ENCODE measurements at regions not wholly inside any gene's neighbourhood (a gene's known extent, or its start where the extent isn't known, plus 50 kb on each side); places are given as distances from the start of the nearest gene placed in this dataset.

DNA sequence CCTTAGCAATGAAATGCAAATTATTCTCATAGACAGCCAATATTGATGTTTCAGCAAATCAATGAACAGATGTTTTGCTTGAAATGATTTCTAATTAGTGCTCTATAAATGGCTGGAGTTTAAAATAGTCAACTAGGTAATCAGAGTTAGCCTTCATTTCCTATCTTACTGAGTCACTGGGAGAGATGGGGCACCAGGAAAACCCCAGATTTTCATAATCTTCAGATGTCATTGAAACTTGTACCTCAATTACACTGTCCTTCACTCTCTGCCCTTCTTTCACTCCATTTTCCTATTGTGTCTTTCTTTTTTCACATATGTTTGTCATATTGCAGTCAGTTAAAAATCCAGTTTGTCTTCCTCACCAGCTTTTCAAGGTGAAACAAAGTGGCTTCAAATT, 92.7 kb downstream of the C12orf75 start:
- no peaks in the 10 kb centered on the region for H3K4me1 ChIP-seq (ENCODE audit: control insufficient read depth in 1 of 2, insufficient read depth in 2 of 2, low read length in 2 of 2)
- H3K4me3 ChIP-seq (ENCODE audit: low read depth in 1 of 2, low read length in 2 of 2): no peak overlapping the region
- no peaks in the 10 kb centered on the region for H3K27me3 ChIP-seq (ENCODE audit: low read depth, low read length)
- no peaks in the 10 kb centered on the region for H3K36me3 ChIP-seq (ENCODE audit: control insufficient read depth in 1 of 2, insufficient read depth in 2 of 2, low read length in 2 of 2)
- H3K27ac ChIP-seq (ENCODE audit: low read length): no peak overlapping the region
- no peaks in the 10 kb centered on the region for H3K9me3 ChIP-seq (ENCODE audit: control insufficient read depth in 1 of 2, low read length in 2 of 2)

DNA sequence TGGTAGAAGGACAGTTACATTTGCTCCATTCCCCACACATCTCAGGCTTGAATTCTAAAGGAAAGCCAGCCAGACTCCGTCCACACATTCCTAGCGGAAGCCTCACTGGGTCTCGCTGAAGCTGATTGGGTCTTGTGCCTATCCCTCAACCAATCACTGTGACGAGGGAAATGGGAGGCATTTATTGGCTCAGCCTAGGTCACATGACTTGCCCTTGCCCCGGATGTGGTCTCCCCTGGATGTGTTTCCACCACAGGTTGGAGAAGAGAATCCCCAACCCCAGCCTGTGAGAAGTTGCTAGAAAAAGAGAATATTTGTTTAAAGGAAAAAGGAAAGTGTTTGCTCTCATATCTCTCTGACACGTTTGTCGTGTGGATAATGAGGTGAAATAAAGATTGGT, 93.4 kb downstream of the C12orf75 start:
- Histone ChIP-seq H3K9me3 (ENCODE audit: control insufficient read depth in 1 of 2, low read length in 2 of 2) (no peaks in the 10 kb centered on the region), H3K4me1 (ENCODE audit: control insufficient read depth in 1 of 2, insufficient read depth in 2 of 2, low read length in 2 of 2) (no peaks in the 10 kb centered on the region), H3K36me3 (ENCODE audit: control insufficient read depth in 1 of 2, insufficient read depth in 2 of 2, low read length in 2 of 2) (no peaks in the 10 kb centered on the region), H3K27me3 (ENCODE audit: low read depth, low read length) (no peaks in the 10 kb centered on the region), H3K4me3 (ENCODE audit: low read depth in 1 of 2, low read length in 2 of 2) (no peak overlapping the region), H3K27ac (ENCODE audit: low read length) (no peak overlapping the region)

DNA sequence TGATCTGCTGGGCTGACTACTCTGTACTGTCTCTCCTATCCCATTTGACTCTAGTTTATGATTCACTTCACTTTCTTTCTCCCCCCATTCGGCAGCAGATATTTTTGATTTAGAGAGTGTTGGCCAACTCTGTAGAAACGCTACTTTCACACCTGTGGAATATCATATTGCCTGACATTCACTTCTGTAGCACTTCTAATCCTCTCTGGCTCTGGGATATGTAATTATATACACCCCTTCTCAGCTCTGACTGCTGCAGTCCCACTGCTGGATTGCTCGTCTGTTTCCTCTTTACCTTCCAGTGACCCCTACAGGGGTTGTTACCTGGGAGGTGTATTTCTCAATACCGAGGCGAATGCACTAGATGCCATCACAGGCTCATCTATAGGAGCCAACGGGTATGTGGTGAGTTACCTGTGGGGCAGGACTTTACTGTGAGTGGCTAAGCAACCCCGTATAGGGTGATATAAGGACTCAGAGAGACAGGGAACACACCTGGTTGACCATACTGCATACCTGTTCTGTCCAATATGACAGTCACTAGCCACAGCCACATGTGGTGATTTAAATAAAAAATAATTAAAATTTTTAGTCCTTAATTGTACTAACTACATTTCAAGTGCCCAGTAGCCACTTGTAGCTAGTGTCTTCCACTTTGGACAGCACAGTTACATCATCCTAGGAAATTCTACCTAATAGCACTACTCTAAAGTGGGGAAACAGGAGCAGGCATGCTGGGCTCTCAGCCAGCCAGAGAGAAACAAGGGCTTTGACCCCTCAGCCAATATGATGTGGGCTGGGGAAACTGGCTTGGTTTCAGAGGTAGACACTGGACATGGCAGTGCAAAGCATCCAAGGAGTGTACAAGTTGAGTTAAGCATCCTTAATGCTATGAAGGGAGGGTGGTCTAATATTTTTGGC, 95.0 kb downstream of the C12orf75 start:
- no peak overlapping the region for H3K27ac ChIP-seq (ENCODE audit: low read length)
- no peak overlapping the region for H3K4me3 ChIP-seq (ENCODE audit: low read depth in 1 of 2, low read length in 2 of 2)
- H3K9me3 ChIP-seq (ENCODE audit: control insufficient read depth in 1 of 2, low read length in 2 of 2): no peaks in the 10 kb centered on the region
- H3K36me3 ChIP-seq (ENCODE audit: control insufficient read depth in 1 of 2, insufficient read depth in 2 of 2, low read length in 2 of 2): no peaks in the 10 kb centered on the region
- H3K4me1 ChIP-seq (ENCODE audit: control insufficient read depth in 1 of 2, insufficient read depth in 2 of 2, low read length in 2 of 2): no peaks in the 10 kb centered on the region
- H3K27me3 ChIP-seq (ENCODE audit: low read depth, low read length): no peaks in the 10 kb centered on the region

DNA sequence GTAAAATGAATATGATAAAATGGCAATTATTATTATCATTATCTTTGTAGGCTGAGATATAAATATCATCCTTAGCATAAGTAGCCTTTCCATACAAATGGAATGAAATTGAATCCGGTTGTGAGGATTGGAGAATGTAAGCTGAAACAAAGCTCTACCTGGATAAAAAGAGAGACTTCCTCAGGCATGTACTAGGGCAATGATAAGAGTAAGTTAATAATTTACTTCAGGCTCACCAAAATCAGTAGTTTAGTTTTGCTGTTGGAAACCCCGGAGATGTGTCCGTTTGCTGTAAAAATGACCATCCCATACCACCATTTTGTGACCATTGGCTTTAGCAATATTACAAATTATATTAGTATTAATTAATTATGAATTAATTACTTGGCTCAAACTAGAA, 96.3 kb downstream of the C12orf75 start:
- Histone ChIP-seq H3K9me3 (ENCODE audit: control insufficient read depth in 1 of 2, low read length in 2 of 2) (no peaks in the 10 kb centered on the region), H3K36me3 (ENCODE audit: control insufficient read depth in 1 of 2, insufficient read depth in 2 of 2, low read length in 2 of 2) (no peaks in the 10 kb centered on the region), H3K27me3 (ENCODE audit: low read depth, low read length) (no peaks in the 10 kb centered on the region)

DNA sequence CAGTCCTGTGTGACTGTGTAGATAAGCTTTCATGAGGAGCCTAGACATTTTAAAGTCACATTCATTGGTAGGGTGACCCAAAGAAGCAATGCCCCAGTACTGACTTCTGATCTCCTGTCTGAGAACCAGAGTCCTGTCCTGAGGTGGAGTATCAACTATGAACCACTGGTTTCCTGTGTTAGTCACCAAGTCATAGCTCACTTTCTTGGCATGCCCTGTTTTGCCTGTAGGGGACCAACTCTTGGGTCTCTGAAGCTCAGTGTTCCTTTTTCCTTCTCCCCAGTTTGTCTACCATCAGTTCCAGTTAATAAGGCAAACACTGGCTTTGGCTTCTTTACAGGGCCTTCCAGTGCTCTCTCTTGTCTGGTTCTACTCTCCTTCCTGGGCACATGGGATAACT, 97.4 kb downstream of the C12orf75 start:
- Histone ChIP-seq H3K27me3 (ENCODE audit: low read depth, low read length) (no peaks in the 10 kb centered on the region), H3K27ac (ENCODE audit: low read length) (no peak overlapping the region), H3K36me3 (ENCODE audit: control insufficient read depth in 1 of 2, insufficient read depth in 2 of 2, low read length in 2 of 2) (no peaks in the 10 kb centered on the region), H3K4me3 (ENCODE audit: low read depth in 1 of 2, low read length in 2 of 2) (no peak overlapping the region), H3K4me1 (ENCODE audit: control insufficient read depth in 1 of 2, insufficient read depth in 2 of 2, low read length in 2 of 2) (no peaks in the 10 kb centered on the region), H3K9me3 (ENCODE audit: control insufficient read depth in 1 of 2, low read length in 2 of 2) (no peaks in the 10 kb centered on the region)

More for the DNA sequence above, 96.3 kb downstream of the C12orf75 start:
- H3K4me3 ChIP-seq (ENCODE audit: low read depth in 1 of 2, low read length in 2 of 2): no peak overlapping the region
- no peaks in the 10 kb centered on the region for H3K4me1 ChIP-seq (ENCODE audit: control insufficient read depth in 1 of 2, insufficient read depth in 2 of 2, low read length in 2 of 2)
- H3K27ac ChIP-seq (ENCODE audit: low read length): no peak overlapping the region

DNA sequence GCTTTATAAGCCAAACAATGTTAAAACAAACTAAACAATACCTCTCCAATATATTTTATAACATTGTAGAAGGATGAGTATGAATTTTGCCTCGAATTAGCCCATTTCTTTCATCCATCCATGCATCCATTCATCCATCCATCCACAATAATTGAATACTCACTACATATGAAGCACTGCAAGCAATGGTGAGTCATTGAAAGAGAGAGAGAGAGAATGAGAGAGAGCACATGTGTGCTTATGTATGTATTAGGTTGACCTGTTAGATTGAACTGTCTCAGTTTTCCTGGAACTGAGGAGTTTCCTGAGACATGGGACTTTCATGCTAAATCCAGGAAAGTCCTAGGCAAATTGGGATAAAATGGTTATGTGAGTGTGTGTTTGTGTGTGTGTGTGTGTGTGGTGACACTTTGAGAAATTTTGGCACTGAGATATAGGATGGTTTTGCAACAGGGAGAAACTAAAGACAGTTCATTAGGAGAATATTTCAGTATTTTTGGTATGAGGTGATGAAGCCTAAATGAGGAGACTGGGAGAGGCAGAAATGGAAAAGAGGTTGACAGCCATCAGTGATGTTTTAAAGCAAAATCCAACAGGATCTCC, 98.4 kb downstream of the C12orf75 start:
- H3K4me1 ChIP-seq (ENCODE audit: control insufficient read depth in 1 of 2, insufficient read depth in 2 of 2, low read length in 2 of 2): no peaks in the 10 kb centered on the region
- H3K9me3 ChIP-seq (ENCODE audit: control insufficient read depth in 1 of 2, low read length in 2 of 2): no peaks in the 10 kb centered on the region
- H3K36me3 ChIP-seq (ENCODE audit: control insufficient read depth in 1 of 2, insufficient read depth in 2 of 2, low read length in 2 of 2): no peaks in the 10 kb centered on the region
- no peak overlapping the region for H3K27ac ChIP-seq (ENCODE audit: low read length)
- no peak overlapping the region for H3K4me3 ChIP-seq (ENCODE audit: low read depth in 1 of 2, low read length in 2 of 2)
- no peaks in the 10 kb centered on the region for H3K27me3 ChIP-seq (ENCODE audit: low read depth, low read length)

DNA sequence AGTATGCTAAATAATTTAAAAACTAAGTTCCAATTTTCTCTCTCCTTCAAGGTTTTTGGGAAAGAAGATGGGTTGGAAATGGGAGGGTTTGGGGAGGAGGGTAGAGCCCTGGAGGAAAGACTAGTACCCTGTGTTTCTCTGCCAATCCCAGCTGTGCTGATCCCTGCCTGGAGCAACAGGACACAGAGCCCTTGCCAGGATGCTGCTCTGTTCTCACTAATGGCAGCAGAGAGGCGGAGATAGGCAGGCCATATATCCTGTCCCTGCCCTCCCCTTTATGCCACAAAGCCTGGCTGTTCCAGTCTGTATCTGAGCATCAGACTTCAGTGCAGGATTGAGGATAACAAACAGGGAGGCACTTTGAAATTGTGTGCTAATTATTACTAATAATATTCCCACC, 99.0 kb downstream of the C12orf75 start:
- Histone ChIP-seq H3K27me3 (ENCODE audit: low read depth, low read length) (peaks cover 4% of the 10 kb centered on the region), H3K4me3 (ENCODE audit: low read depth in 1 of 2, low read length in 2 of 2) (no peak overlapping the region), H3K36me3 (ENCODE audit: control insufficient read depth in 1 of 2, insufficient read depth in 2 of 2, low read length in 2 of 2) (no peaks in the 10 kb centered on the region), H3K9me3 (ENCODE audit: control insufficient read depth in 1 of 2, low read length in 2 of 2) (no peaks in the 10 kb centered on the region), H3K4me1 (ENCODE audit: control insufficient read depth in 1 of 2, insufficient read depth in 2 of 2, low read length in 2 of 2) (no peaks in the 10 kb centered on the region), H3K27ac (ENCODE audit: low read length) (no peak overlapping the region)

DNA sequence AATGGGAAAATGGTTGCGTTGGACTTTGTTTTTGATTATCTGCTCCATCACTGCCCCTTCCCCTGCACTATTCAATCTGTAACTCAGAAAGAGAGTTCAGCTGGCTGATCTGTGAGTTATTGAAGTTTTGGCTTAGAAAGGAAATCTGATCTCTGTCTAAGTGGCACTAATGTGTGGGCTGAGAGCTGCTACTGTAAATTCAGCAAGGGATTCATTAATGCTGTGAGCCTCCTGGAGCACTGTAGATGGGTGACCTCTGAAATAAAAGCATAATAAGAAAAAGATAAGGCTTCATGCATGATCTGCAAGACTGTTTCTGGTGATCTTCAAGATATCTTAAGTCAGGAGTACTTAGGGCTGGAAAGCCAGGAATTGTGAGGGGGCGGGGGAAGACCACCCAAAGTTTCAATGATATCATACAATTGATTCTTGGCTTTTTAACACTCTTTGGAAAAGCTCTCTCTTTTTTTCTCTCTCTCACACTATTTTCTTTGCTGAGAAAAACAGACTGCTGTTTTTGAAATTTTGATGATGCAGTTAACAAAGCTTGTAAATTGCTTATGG, 101.1 kb downstream of the C12orf75 start:
- H3K4me1 ChIP-seq (ENCODE audit: control insufficient read depth in 1 of 2, insufficient read depth in 2 of 2, low read length in 2 of 2): no peaks in the 10 kb centered on the region
- H3K9me3 ChIP-seq (ENCODE audit: control insufficient read depth in 1 of 2, low read length in 2 of 2): no peaks in the 10 kb centered on the region
- no peak overlapping the region for H3K4me3 ChIP-seq (ENCODE audit: low read depth in 1 of 2, low read length in 2 of 2)
- no peak overlapping the region for H3K27ac ChIP-seq (ENCODE audit: low read length)
- peaks cover 5% of the 10 kb centered on the region for H3K27me3 ChIP-seq (ENCODE audit: low read depth, low read length)
- no peaks in the 10 kb centered on the region for H3K36me3 ChIP-seq (ENCODE audit: control insufficient read depth in 1 of 2, insufficient read depth in 2 of 2, low read length in 2 of 2)

DNA sequence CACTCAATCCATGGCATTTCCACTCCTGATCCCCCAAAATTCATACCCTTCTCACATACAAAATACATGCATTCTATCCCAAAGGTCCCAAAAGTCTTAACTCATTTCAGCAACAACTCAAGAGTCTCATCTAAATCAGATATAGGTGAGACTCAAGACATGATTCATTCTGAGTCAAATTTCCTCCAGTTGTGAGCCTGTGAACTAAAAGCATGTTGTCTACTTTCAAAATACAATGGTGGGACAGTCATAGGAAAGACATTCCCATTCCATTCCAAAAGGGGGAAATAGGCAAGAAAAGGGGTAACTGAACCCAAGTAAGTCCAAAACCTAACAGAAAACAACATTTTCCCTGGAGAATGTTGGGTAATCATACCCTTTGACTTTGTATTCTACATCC, 103.3 kb downstream of the C12orf75 start:
- peaks cover 5% of the 10 kb centered on the region for H3K27me3 ChIP-seq (ENCODE audit: low read depth, low read length)
- H3K27ac ChIP-seq (ENCODE audit: low read length): no peak overlapping the region
- H3K9me3 ChIP-seq (ENCODE audit: control insufficient read depth in 1 of 2, low read length in 2 of 2): no peaks in the 10 kb centered on the region
- H3K36me3 ChIP-seq (ENCODE audit: control insufficient read depth in 1 of 2, insufficient read depth in 2 of 2, low read length in 2 of 2): no peaks in the 10 kb centered on the region
- H3K4me3 ChIP-seq (ENCODE audit: low read depth in 1 of 2, low read length in 2 of 2): no peak overlapping the region
- H3K4me1 ChIP-seq (ENCODE audit: control insufficient read depth in 1 of 2, insufficient read depth in 2 of 2, low read length in 2 of 2): no peaks in the 10 kb centered on the region

DNA sequence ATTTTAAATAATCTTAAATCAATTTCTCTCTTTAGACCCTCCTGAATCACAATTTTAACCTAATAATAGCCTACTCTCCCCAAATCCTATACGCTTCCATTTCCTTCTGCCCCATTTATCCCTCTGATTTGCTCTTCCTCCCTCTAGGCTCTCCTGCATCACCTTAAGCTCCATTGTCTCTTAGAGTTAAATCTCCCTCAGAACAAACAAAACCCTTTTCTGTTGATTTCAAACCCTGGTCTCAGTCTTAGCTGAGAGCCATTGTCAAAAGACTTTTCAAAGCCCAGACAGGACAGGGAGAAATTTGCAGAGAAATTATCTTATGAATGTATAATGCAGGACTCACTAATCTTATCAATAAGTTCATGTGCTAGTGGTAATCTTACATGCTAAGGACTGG, 106.1 kb downstream of the C12orf75 start:
- no peaks in the 10 kb centered on the region for H3K4me1 ChIP-seq (ENCODE audit: control insufficient read depth in 1 of 2, insufficient read depth in 2 of 2, low read length in 2 of 2)
- H3K27me3 ChIP-seq (ENCODE audit: low read depth, low read length): peaks cover 5% of the 10 kb centered on the region
- no peak overlapping the region for H3K27ac ChIP-seq (ENCODE audit: low read length)
- H3K4me3 ChIP-seq (ENCODE audit: low read depth in 1 of 2, low read length in 2 of 2): no peak overlapping the region
- no peaks in the 10 kb centered on the region for H3K36me3 ChIP-seq (ENCODE audit: control insufficient read depth in 1 of 2, insufficient read depth in 2 of 2, low read length in 2 of 2)
- H3K9me3 ChIP-seq (ENCODE audit: control insufficient read depth in 1 of 2, low read length in 2 of 2): peaks cover 0 to 4% of the 10 kb centered on the region in 2 donors

DNA sequence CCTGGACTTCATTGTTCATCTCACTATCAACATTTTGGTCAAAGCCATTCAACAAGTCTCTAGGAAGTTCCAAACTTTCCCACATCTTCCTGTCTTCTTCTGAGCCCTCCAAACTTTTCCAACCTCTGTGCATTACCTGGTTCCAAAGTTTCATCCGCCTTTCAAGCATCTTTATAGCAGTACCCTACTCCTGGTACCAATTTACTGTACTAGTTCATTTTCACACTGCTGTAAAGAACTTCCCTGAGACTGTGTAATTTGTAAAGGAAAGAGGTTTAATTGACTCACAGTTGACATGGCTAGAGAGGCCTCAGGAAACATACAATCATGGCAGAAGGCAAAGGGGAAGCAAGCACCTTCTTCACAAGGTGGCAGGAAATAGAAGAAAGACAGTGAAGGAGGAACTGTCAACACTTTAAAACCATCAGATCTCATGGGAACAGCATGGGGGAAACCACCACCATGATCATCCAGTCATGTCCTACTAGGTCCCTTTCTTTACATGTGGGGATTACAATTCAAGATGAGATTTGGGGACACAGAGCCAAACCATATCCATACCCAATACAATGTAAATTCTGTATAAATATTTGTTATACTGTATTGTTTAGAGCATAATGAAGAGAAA, 109.7 kb downstream of the C12orf75 start:
- no peaks in the 10 kb centered on the region for H3K4me1 ChIP-seq (ENCODE audit: control insufficient read depth in 1 of 2, insufficient read depth in 2 of 2, low read length in 2 of 2)

More for the DNA sequence above, 109.7 kb downstream of the C12orf75 start:
- Histone ChIP-seq H3K9me3 (ENCODE audit: control insufficient read depth in 1 of 2, low read length in 2 of 2) (peaks cover 0 to 4% of the 10 kb centered on the region in 2 donors), H3K27me3 (ENCODE audit: low read depth, low read length) (no peaks in the 10 kb centered on the region), H3K27ac (ENCODE audit: low read length) (no peak overlapping the region), H3K36me3 (ENCODE audit: control insufficient read depth in 1 of 2, insufficient read depth in 2 of 2, low read length in 2 of 2) (no peaks in the 10 kb centered on the region), H3K4me3 (ENCODE audit: low read depth in 1 of 2, low read length in 2 of 2) (no peak overlapping the region)
